HEK293T (cell line): ENCODE measurements at regions not wholly inside any gene's neighbourhood (a gene's known extent, or its start where the extent isn't known, plus 50 kb on each side); places are given as distances from the start of the nearest gene placed in this dataset.

Experiments
- CTCF ChIA-PET: fragments of 350-600 bp; formaldehyde crosslinking; extraction: SDS; loops from one replicate; lab custom pipeline; 2021; ENCODE audit warnings: antibody characterized with exemption, inconsistent platforms; lab: Yijun Ruan, JAX
- POLR2A ChIA-PET: fragments of 350-600 bp; formaldehyde crosslinking; extraction: SDS; loops from one replicate; lab custom pipeline; 2020; ENCODE audit warnings: antibody characterized with exemption, inconsistent platforms; lab: Yijun Ruan, JAX
- DNase-seq: peaks from one replicate; pipeline ENCODE4 v3.0.0; 2012; ENCODE audit warnings: mixed read lengths; ENCODE audit errors: extremely low spot score
- ARNT ChIP-seq: fragments of 450-650 bp; IDR thresholded peaks from 2 replicates; pipeline ENCODE4 v1.6.1; 2017; ENCODE audit warnings: mild to moderate bottlenecking
- BHLHE40 ChIP-seq: fragments of 450-650 bp; IDR thresholded peaks from 2 replicates; pipeline ENCODE4 v1.6.1; 2016; ENCODE audit warnings: mild to moderate bottlenecking, moderate library complexity, borderline replicate concordance
- CTBP1 ChIP-seq: fragments of 450-650 bp; IDR thresholded peaks from 2 replicates; pipeline ENCODE4 v1.6.1; 2016; ENCODE audit warnings: borderline replicate concordance
- ELF4 ChIP-seq: fragments of 450-650 bp; IDR thresholded peaks from 2 replicates; pipeline ENCODE4 v1.6.1; 2017; ENCODE audit warnings: antibody characterized with exemption
- FOXA1 ChIP-seq: fragments of 450-650 bp; IDR thresholded peaks from 2 replicates; pipeline ENCODE4 v1.6.1; 2016; ENCODE audit warnings: mild to moderate bottlenecking
- FOXK2 ChIP-seq: fragments of 450-650 bp; IDR thresholded peaks from 2 replicates; pipeline ENCODE4 v1.6.1; 2016; ENCODE audit warnings: mild to moderate bottlenecking
- FOXM1 ChIP-seq: fragments of 450-650 bp; IDR thresholded peaks from 2 replicates; pipeline ENCODE4 v1.6.1; 2017; ENCODE audit warnings: mild to moderate bottlenecking, borderline replicate concordance
- HDGF ChIP-seq: fragments of 450-650 bp; IDR thresholded peaks from 2 replicates; pipeline ENCODE4 v1.6.1; 2017; ENCODE audit warnings: antibody characterized with exemption, borderline replicate concordance
- L3MBTL2 ChIP-seq: fragments of 450-650 bp; conservative IDR thresholded peaks from 2 replicates; pipeline ENCODE4 v1.6.1; 2016; ENCODE audit warnings: mild to moderate bottlenecking
- LEF1 ChIP-seq: fragments of 450-650 bp; IDR thresholded peaks from 2 replicates; pipeline ENCODE4 v1.6.1; 2017; ENCODE audit warnings: mild to moderate bottlenecking, borderline replicate concordance
- NFRKB ChIP-seq: fragments of 450-650 bp; IDR thresholded peaks from 2 replicates; pipeline ENCODE4 v1.6.1; 2016; ENCODE audit warnings: mild to moderate bottlenecking, moderate library complexity
- PKNOX1 ChIP-seq: fragments of 450-650 bp; IDR thresholded peaks from 2 replicates; pipeline ENCODE4 v1.6.1; 2016
- SP1 ChIP-seq: fragments of 450-650 bp; IDR thresholded peaks from 2 replicates; pipeline ENCODE4 v1.6.1; 2017
- SUZ12 ChIP-seq: fragments of 450-650 bp; IDR thresholded peaks from 2 replicates; pipeline ENCODE4 v1.6.1; 2016; ENCODE audit warnings: mild to moderate bottlenecking
- TARDBP ChIP-seq: fragments of 450-650 bp; IDR thresholded peaks from 2 replicates; pipeline ENCODE4 v1.6.1; 2016
- ZNF384 ChIP-seq: fragments of 450-650 bp; IDR thresholded peaks from 2 replicates; pipeline ENCODE4 v1.6.1; 2016

- CTCF ChIA-PET: no interaction called here
- DNase-seq: no peak
- POLR2A ChIA-PET: no interaction called here
Observed at GRCh38 chr4:178028481-178028880, 586.2 kb upstream of the AGA start.

DNA sequence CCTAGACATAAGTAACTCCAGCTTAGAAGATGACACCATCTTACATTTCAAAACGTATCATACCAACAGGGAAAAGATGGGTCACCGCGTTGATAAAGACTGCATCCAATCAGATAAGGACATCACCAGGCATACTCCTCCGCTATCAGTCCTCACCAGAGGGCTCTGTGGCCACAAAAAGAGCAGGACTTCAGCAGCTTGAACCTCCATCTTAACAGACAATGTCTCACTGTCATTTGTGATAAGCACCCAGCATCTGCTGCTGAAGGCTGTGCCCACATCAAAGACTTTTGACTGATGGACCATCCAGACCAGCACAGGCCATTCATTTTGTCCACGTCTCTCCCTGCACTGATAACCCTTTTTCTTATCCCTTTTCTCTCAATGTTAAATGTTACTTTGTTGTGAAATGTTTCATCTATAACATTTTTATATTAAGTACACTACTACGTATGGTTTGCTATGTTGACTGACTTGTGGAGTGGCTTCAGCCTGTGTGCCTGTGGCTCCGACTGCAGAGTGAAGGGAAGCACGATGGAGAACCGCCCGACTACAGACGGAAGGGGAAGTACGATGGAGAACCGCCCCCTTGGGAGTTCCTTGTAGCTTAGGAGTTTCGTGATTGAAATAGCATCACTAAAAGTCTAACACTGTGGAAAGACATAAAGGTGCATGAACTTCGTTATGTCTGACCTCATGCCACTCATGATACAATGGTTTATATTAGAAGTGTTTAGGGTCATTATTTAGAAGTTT is 595.4 kb upstream of the AGA start:
- no peak for TF ChIP-seq ZNF384
- no peak for TF ChIP-seq TARDBP
- TF ChIP-seq CTBP1: no peak
- no peak for TF ChIP-seq SUZ12
- no peak for TF ChIP-seq HDGF
- TF ChIP-seq FOXK2: no peak
- no peak for DNase-seq
- ChIA-PET CTCF (no interaction called here), POLR2A (no interaction called here)

More at GRCh38 chr4:178028481-178028880, 586.2 kb upstream of the AGA start:
- no peak for TF ChIP-seq HDGF
- TF ChIP-seq SP1: no peak
- TF ChIP-seq SUZ12: no peak
- TF ChIP-seq CTBP1: no peak
- TF ChIP-seq NFRKB: no peak

DNA sequence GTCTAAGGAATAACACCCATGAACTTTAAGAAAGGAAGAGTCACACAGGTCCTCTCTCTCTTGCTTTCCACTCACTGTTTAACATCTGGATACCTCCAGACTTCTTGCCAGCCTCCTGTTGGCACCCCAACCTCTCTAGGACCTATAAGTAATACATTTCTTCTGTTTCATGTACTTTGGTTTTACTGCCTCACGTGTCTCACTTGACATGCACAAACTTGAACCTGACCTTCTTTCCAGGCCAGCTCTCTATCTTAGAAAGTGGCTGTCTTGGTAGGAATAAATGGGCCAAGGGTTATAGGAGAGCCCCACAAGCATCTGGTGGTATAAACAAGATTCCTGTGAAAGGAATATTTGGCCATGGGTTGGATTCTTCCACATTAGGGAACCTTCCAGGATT is 614.8 kb upstream of the AGA start:
- ChIA-PET POLR2A (no interaction called here), CTCF (no interaction called here)
- TF ChIP-seq ARNT: no peak
- no peak for TF ChIP-seq FOXA1
- TF ChIP-seq BHLHE40: no peak
- TF ChIP-seq SP1: no peak
- TF ChIP-seq TARDBP: no peak
- no peak for TF ChIP-seq PKNOX1
- no peak for TF ChIP-seq SUZ12
- TF ChIP-seq NFRKB: no peak
- no peak for TF ChIP-seq FOXK2
- TF ChIP-seq HDGF: no peak
- no peak for TF ChIP-seq ZNF384
- TF ChIP-seq LEF1: no peak
- no peak for TF ChIP-seq CTBP1
- TF ChIP-seq FOXM1: no peak
- TF ChIP-seq L3MBTL2: no peak
- TF ChIP-seq ELF4: no peak
- no peak for DNase-seq

- POLR2A ChIA-PET: no interaction called here
- CTCF ChIA-PET: no interaction called here
- DNase-seq: no peak
- TF ChIP-seq LEF1 (no peak), NFRKB (no peak), FOXA1 (no peak), TARDBP (no peak), PKNOX1 (no peak), ARNT (no peak), HDGF (no peak), CTBP1 (no peak), SP1 (no peak), FOXM1 (no peak), ZNF384 (no peak), SUZ12 (no peak), FOXK2 (no peak)
Observed at GRCh38 chr4:178063568-178063967, 621.3 kb upstream of the AGA start.

GRCh38 chr4:178066338-178066941 is 624.2 kb upstream of the AGA start:
- CTCF ChIA-PET: no interaction called here
- POLR2A ChIA-PET: no interaction called here
- no peak for DNase-seq
- TF ChIP-seq FOXM1: no peak
- TF ChIP-seq ARNT: no peak
- TF ChIP-seq LEF1: no peak
- no peak for TF ChIP-seq CTBP1
- no peak for TF ChIP-seq BHLHE40
- no peak for TF ChIP-seq FOXK2
- no peak for TF ChIP-seq HDGF
- no peak for TF ChIP-seq SP1
- no peak for TF ChIP-seq L3MBTL2

DNA sequence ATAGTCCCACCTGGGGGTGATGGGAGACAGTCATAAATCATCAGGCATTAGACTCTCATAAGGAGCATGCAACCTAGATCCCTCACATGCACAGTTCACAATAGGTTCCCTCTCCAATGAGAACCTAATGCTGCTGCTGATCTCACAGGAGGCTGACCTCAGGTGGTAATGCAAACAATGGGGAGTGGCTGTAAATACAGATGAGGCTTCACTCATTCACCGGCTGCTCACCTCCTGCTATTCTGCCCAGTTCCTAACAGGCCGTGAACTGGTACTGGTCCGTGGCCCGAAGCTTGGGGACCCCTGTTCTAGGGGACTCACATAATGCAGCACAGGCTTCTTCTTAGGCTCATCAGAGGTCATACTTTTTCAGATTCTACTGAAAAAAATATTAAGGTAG is 625.9 kb upstream of the AGA start:
- ChIA-PET POLR2A (no interaction called here), CTCF (no interaction called here)
- TF ChIP-seq PKNOX1 (no peak), SP1 (no peak), SUZ12 (no peak), ZNF384 (no peak), TARDBP (no peak), FOXK2 (no peak), NFRKB (no peak), CTBP1 (no peak), L3MBTL2 (no peak), FOXM1 (no peak), ELF4 (no peak), LEF1 (no peak)
- DNase-seq: no peak
